ENCODE measurements at regions not wholly inside any gene's neighbourhood (a gene's known extent, or its start where the extent isn't known, plus 50 kb on each side); places are given as distances from the start of the nearest gene placed in this dataset.

DNA sequence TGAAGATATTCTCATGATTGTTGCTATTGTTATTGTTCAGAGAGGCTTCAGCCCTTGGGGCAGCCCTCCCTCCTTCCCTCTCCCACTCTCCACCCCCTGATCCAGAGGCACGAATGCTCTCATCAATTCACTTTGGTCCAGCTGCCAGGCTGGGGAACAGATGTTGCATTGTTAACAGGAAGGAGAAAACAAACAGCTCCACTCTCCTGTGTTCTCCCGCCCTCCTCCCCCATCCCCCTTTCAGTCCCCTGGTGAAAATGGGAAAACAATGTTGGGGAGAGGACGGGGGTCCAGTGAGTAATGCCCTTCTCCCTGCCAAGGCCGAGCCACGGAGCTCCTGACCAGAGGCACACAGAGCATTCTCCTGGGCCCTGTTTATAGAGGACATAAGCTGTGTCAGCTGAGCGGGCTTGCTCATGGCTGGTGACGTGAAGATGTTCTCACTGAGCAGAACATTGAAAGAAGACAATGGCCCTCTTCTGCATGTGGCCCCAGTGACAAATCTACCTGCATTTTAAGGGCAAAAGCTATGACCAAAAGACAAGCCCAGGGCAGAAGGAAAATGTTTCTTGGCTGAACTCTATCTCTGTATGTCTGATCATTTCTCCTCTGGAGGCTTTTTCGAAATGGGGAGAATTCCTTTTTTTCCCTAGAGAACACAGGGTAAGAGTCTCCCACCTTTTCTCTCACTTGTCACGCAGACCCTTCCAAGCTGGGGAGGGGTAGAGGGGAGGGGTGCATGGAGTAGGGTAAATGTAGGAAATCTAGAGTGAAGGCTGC, 111.7 kb downstream of the GLUL start:
- H3K9me3 ChIP-seq (ENCODE audit: control insufficient read depth, insufficient read depth, low read depth, low read length): no peaks in the 10 kb centered on the region
- peak; percentile 72 for TF ChIP-seq ZFHX2 (tag by site-specific recombination; conservative IDR thresholded peaks at IDR 0.05)
- TF ChIP-seq, protein P1, sequence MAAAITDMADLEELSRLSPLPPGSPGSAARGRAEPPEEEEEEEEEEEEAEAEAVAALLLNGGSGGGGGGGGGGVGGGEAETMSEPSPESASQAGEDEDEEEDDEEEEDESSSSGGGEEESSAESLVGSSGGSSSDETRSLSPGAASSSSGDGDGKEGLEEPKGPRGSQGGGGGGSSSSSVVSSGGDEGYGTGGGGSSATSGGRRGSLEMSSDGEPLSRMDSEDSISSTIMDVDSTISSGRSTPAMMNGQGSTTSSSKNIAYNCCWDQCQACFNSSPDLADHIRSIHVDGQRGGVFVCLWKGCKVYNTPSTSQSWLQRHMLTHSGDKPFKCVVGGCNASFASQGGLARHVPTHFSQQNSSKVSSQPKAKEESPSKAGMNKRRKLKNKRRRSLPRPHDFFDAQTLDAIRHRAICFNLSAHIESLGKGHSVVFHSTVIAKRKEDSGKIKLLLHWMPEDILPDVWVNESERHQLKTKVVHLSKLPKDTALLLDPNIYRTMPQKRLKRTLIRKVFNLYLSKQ (tag by site-specific recombination; IDR thresholded peaks at IDR 0.05; ENCODE audit: borderline replicate concordance): no peak
- TF ChIP-seq ZNF266 (tag by site-specific recombination; IDR thresholded peaks at IDR 0.05; ENCODE audit: low read depth): no peak
- TF ChIP-seq EGR2 (tag by site-specific recombination; IDR thresholded peaks at IDR 0.05; ENCODE audit: low read depth): peak; percentile 76
- no peak for TF ChIP-seq ZNF514 (tag by site-specific recombination; IDR thresholded peaks at IDR 0.05)
- no peak for TF ChIP-seq ZNF621 (tag by site-specific recombination; IDR thresholded peaks at IDR 0.05)
- no peak for TF ChIP-seq ZNF48 (tag by site-specific recombination; IDR thresholded peaks at IDR 0.05)
- no peak for TF ChIP-seq ZNF626 (tag by site-specific recombination; IDR thresholded peaks at IDR 0.05)
- no peak for TF ChIP-seq ZNF560 (tag by site-specific recombination; IDR thresholded peaks at IDR 0.05; ENCODE audit: borderline replicate concordance)
- ChIA-PET CTCF (interaction anchor here (1.0 kb wide), 1 partner anchor 9 kb away, joined by 3 read pairs; no protein-coding TSS in a partner anchor), POLR2A (no interaction called here)
- no peak overlapping the region for H3K27ac ChIP-seq (ENCODE audit: extremely low read depth, low read depth, low read length)
- H3K4me3 ChIP-seq (ENCODE audit: low read depth, low read length): no peak overlapping the region
- H3K36me3 ChIP-seq (ENCODE audit: control insufficient read depth in 2 of 2, insufficient read depth in 1 of 2, low read length in 2 of 2): no peaks in the 10 kb centered on the region
- H3K4me1 ChIP-seq (ENCODE audit: control insufficient read depth, insufficient read depth, low read length): no peaks in the 10 kb centered on the region

DNA sequence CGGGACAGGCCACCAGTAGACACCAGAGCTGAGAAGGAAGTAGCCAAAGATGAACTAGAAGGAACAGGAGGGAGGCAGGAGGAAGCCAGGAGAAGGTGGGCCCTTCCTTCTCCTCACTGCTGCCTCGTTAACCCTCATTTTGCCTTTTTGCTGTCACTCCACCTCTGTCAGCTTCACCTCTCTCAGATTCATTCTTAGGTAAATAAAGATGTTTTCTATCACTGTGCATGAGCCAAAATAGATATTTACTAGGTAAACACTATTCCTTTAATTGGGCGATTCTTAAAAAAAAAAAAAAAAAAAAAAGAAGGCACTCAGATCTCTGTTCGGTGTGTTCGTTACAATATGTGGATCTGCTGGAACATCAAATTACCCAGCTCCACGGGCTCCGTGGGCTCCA, 112.3 kb downstream of the GLUL start:
- no peaks in the 10 kb centered on the region for H3K4me1 ChIP-seq (ENCODE audit: control insufficient read depth, insufficient read depth, low read length)
- H3K27ac ChIP-seq (ENCODE audit: extremely low read depth, low read depth, low read length): no peak overlapping the region
- TF ChIP-seq KLF7 (tag by site-specific recombination; IDR thresholded peaks at IDR 0.05; ENCODE audit: borderline replicate concordance) (no peak), ZNF433 (tag by site-specific recombination; IDR thresholded peaks at IDR 0.05; ENCODE audit: low read depth) (no peak), ZNF23 (tag by site-specific recombination; IDR thresholded peaks at IDR 0.05; ENCODE audit: borderline replicate concordance) (no peak), ZNF654 (tag by site-specific recombination; IDR thresholded peaks at IDR 0.05; ENCODE audit: low read depth) (no peak), ZNF610 (tag by site-specific recombination; IDR thresholded peaks at IDR 0.05; ENCODE audit: borderline replicate concordance) (no peak)
- TF ChIP-seq, protein P2, sequence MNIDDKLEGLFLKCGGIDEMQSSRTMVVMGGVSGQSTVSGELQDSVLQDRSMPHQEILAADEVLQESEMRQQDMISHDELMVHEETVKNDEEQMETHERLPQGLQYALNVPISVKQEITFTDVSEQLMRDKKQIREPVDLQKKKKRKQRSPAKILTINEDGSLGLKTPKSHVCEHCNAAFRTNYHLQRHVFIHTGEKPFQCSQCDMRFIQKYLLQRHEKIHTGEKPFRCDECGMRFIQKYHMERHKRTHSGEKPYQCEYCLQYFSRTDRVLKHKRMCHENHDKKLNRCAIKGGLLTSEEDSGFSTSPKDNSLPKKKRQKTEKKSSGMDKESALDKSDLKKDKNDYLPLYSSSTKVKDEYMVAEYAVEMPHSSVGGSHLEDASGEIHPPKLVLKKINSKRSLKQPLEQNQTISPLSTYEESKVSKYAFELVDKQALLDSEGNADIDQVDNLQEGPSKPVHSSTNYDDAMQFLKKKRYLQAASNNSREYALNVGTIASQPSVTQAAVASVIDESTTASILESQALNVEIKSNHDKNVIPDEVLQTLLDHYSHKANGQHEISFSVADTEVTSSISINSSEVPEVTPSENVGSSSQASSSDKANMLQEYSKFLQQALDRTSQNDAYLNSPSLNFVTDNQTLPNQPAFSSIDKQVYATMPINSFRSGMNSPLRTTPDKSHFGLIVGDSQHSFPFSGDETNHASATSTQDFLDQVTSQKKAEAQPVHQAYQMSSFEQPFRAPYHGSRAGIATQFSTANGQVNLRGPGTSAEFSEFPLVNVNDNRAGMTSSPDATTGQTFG (tag by site-specific recombination; IDR thresholded peaks at IDR 0.05; ENCODE audit: borderline replicate concordance): no peak
- TF ChIP-seq, protein P3, sequence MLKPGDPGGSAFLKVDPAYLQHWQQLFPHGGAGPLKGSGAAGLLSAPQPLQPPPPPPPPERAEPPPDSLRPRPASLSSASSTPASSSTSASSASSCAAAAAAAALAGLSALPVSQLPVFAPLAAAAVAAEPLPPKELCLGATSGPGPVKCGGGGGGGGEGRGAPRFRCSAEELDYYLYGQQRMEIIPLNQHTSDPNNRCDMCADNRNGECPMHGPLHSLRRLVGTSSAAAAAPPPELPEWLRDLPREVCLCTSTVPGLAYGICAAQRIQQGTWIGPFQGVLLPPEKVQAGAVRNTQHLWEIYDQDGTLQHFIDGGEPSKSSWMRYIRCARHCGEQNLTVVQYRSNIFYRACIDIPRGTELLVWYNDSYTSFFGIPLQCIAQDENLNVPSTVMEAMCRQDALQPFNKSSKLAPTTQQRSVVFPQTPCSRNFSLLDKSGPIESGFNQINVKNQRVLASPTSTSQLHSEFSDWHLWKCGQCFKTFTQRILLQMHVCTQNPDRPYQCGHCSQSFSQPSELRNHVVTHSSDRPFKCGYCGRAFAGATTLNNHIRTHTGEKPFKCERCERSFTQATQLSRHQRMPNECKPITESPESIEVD (tag by site-specific recombination; IDR thresholded peaks at IDR 0.05): no peak
- TF ChIP-seq, protein P4, sequence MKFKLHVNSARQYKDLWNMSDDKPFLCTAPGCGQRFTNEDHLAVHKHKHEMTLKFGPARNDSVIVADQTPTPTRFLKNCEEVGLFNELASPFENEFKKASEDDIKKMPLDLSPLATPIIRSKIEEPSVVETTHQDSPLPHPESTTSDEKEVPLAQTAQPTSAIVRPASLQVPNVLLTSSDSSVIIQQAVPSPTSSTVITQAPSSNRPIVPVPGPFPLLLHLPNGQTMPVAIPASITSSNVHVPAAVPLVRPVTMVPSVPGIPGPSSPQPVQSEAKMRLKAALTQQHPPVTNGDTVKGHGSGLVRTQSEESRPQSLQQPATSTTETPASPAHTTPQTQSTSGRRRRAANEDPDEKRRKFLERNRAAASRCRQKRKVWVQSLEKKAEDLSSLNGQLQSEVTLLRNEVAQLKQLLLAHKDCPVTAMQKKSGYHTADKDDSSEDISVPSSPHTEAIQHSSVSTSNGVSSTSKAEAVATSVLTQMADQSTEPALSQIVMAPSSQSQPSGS (tag by site-specific recombination; IDR thresholded peaks at IDR 0.05; ENCODE audit: low read depth): no peak
- no peaks in the 10 kb centered on the region for H3K36me3 ChIP-seq (ENCODE audit: control insufficient read depth in 2 of 2, insufficient read depth in 1 of 2, low read length in 2 of 2)
- no peaks in the 10 kb centered on the region for H3K9me3 ChIP-seq (ENCODE audit: control insufficient read depth, insufficient read depth, low read depth, low read length)
- H3K4me3 ChIP-seq (ENCODE audit: low read depth, low read length): no peak overlapping the region
- ChIA-PET CTCF (interaction anchor here (1.2 kb wide), 1 partner anchor 11 kb away, joined by 4 read pairs; no protein-coding TSS in a partner anchor), POLR2A (no interaction called here)

Measured in HEK293 (cell line).